ENCODE measurements at regions not wholly inside any gene's neighbourhood (a gene's known extent, or its start where the extent isn't known, plus 50 kb on each side); places are given as distances from the start of the nearest gene placed in this dataset.

DNA sequence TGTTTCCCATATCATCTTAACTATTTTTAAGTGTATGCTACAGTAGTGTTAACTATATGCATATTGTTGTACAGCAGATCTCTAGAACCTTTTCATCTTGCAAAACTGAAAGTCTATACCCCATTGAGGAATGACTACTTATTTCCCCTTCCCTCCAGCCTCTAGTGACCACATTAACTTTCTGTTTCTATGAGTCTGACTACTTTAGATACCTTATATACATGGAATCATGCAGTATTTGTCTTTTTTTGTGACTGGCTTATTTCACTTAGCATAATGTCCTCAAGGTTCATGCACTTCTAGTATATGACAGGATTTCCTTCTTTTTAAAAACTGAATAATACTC, 96.5 kb upstream of the BTG3 start:
- Histone ChIP-seq H3K4me3 (ENCODE audit: low read depth, low read length, poor library complexity, severe bottlenecking) (no peak overlapping the region), H3K79me2 (ENCODE audit: insufficient read depth, low read length) (no peaks in the 10 kb centered on the region), H3K4me1 (ENCODE audit: insufficient read depth, low read length, severe bottlenecking) (no peaks in the 10 kb centered on the region), H4K20me1 (ENCODE audit: insufficient read depth, low read length) (no peaks in the 10 kb centered on the region), H3K27me3 (ENCODE audit: insufficient read depth, low read length) (no peaks in the 10 kb centered on the region), H3K4me2 (ENCODE audit: low read length) (no peak overlapping the region), H3F3A (ENCODE audit: insufficient read depth, low read length) (no peaks in the 10 kb centered on the region), H3K36me3 (ENCODE audit: insufficient read depth, low read length) (no peaks in the 10 kb centered on the region), H3K9me2 (ENCODE audit: low read depth, low read length) (no peaks in the 10 kb centered on the region), H3K9ac (ENCODE audit: low read length) (no peak overlapping the region), H3K27ac (ENCODE audit: low read depth, low read length, poor library complexity, severe bottlenecking) (no peak overlapping the region), H3K9me3 (ENCODE audit: low read length) (0 out of 2 replicates have a peak, but pooled peaks cover 2% of the 10 kb centered on the region), H2AFZ (ENCODE audit: low read length) (no peak overlapping the region)
- TF ChIP-seq, protein P1, sequence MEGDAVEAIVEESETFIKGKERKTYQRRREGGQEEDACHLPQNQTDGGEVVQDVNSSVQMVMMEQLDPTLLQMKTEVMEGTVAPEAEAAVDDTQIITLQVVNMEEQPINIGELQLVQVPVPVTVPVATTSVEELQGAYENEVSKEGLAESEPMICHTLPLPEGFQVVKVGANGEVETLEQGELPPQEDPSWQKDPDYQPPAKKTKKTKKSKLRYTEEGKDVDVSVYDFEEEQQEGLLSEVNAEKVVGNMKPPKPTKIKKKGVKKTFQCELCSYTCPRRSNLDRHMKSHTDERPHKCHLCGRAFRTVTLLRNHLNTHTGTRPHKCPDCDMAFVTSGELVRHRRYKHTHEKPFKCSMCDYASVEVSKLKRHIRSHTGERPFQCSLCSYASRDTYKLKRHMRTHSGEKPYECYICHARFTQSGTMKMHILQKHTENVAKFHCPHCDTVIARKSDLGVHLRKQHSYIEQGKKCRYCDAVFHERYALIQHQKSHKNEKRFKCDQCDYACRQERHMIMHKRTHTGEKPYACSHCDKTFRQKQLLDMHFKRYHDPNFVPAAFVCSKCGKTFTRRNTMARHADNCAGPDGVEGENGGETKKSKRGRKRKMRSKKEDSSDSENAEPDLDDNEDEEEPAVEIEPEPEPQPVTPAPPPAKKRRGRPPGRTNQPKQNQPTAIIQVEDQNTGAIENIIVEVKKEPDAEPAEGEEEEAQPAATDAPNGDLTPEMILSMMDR (IDR thresholded peaks at IDR 0.05; ENCODE audit: low read length): no peak
- no peak for TF ChIP-seq EZH2 (IDR thresholded peaks at IDR 0.05; ENCODE audit: borderline replicate concordance, low read length)

DNA sequence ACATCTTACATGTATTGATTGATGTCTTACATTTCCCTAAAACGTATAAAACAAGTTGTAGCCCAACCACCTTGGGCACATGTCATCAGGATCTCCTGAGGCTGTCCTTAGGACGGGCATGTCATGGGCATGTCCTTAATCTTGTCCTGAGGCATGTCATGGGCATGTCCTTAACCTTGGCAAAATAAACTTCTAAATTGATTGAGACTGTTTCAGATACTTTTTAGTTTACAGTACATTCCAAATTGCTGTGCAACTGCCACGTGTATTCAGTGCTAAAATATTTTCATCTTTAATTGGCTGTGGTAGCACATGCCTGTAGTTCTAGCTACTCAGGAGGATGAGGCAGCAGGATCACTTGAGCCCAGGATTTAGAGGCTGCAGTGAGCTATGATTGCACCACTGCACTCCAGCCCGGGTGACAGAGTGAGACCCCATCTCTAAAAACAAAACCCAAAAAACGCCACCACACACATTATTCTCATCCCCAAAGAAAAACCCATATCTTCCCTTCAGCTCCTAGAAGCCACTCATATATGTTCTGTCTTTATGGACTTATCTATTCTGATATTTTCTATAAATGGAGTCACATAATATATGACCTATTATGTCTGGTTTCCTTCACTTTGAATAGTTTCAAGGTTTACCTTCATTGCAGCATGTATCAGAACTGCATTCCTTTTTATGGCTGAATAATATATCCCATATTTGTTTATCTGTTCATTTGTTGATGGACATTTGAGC, 96.0 kb upstream of the BTG3 start:
- Histone ChIP-seq H3K27me3 (ENCODE audit: insufficient read depth, low read length) (no peaks in the 10 kb centered on the region), H4K20me1 (ENCODE audit: insufficient read depth, low read length) (no peaks in the 10 kb centered on the region), H3K79me2 (ENCODE audit: insufficient read depth, low read length) (no peaks in the 10 kb centered on the region), H3K4me3 (ENCODE audit: low read depth, low read length, poor library complexity, severe bottlenecking) (no peak overlapping the region), H3K9me2 (ENCODE audit: low read depth, low read length) (no peaks in the 10 kb centered on the region), H3K4me1 (ENCODE audit: insufficient read depth, low read length, severe bottlenecking) (no peaks in the 10 kb centered on the region), H3K9ac (ENCODE audit: low read length) (no peak overlapping the region), H3K27ac (ENCODE audit: low read depth, low read length, poor library complexity, severe bottlenecking) (no peak overlapping the region), H3K4me2 (ENCODE audit: low read length) (no peak overlapping the region), H2AFZ (ENCODE audit: low read length) (no peak overlapping the region), H3K9me3 (ENCODE audit: low read length) (0 out of 2 replicates have a peak, but pooled peaks cover 2% of the 10 kb centered on the region), H3F3A (ENCODE audit: insufficient read depth, low read length) (no peaks in the 10 kb centered on the region), H3K36me3 (ENCODE audit: insufficient read depth, low read length) (no peaks in the 10 kb centered on the region)
- no peak for TF ChIP-seq EZH2 (IDR thresholded peaks at IDR 0.05; ENCODE audit: borderline replicate concordance, low read length)
- TF ChIP-seq, protein P1 (IDR thresholded peaks at IDR 0.05; ENCODE audit: low read length): no peak

DNA sequence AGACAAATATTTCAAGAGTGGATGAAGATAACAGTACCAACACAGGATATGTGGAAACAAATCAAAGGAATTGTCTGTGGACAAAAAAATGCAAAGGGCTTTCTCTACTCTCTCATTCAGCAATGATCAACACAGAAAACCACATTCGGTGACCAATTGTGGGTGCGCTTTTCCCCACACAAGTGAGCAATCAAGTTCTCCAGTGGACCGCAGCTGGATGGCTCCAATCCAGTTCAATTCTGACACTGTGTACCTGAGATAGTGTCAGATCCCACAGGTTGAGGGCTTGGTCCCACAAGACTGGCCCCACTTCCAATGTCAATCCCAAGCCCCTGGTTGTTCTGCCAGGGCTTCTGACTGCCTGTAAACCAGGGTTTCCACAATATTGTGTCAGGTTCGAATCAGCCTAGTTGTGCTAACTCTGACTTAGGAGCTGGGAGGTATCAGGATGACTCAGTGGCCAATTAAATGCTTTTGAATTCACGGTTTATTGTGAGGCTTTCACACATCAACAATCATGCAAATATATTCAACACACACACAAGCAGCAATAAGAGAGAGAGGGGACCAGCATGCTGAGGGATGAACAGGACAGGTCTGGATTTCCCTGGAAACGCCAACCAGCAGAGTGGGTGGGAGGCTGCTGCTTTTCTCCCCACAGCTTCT, 87.0 kb upstream of the BTG3 start:
- H3K27me3 ChIP-seq (ENCODE audit: insufficient read depth, low read length): no peaks in the 10 kb centered on the region
- H3K4me3 ChIP-seq (ENCODE audit: low read depth, low read length, poor library complexity, severe bottlenecking): no peak overlapping the region
- H3K9me2 ChIP-seq (ENCODE audit: low read depth, low read length): no peaks in the 10 kb centered on the region
- no peak overlapping the region for H2AFZ ChIP-seq (ENCODE audit: low read length)
- H3F3A ChIP-seq (ENCODE audit: insufficient read depth, low read length): no peaks in the 10 kb centered on the region
- H3K9ac ChIP-seq (ENCODE audit: low read length): no peak overlapping the region
- no peak for TF ChIP-seq EZH2 (IDR thresholded peaks at IDR 0.05; ENCODE audit: borderline replicate concordance, low read length)
- TF ChIP-seq, protein P1 (IDR thresholded peaks at IDR 0.05; ENCODE audit: low read length): no peak
- no peaks in the 10 kb centered on the region for H4K20me1 ChIP-seq (ENCODE audit: insufficient read depth, low read length)
- H3K27ac ChIP-seq (ENCODE audit: low read depth, low read length, poor library complexity, severe bottlenecking): no peak overlapping the region
- H3K4me1 ChIP-seq (ENCODE audit: insufficient read depth, low read length, severe bottlenecking): no peaks in the 10 kb centered on the region
- H3K36me3 ChIP-seq (ENCODE audit: insufficient read depth, low read length): no peaks in the 10 kb centered on the region
- H3K79me2 ChIP-seq (ENCODE audit: insufficient read depth, low read length): no peaks in the 10 kb centered on the region
- no peaks in the 10 kb centered on the region for H3K9me3 ChIP-seq (ENCODE audit: low read length)
- no peak overlapping the region for H3K4me2 ChIP-seq (ENCODE audit: low read length)
